ENCODE measurements at regions not wholly inside any gene's neighbourhood (a gene's known extent, or its start where the extent isn't known, plus 50 kb on each side); places are given as distances from the start of the nearest gene placed in this dataset.
A peak's percentile ranks its signal among the peaks of the same experiment; 100 is the strongest.

DNA sequence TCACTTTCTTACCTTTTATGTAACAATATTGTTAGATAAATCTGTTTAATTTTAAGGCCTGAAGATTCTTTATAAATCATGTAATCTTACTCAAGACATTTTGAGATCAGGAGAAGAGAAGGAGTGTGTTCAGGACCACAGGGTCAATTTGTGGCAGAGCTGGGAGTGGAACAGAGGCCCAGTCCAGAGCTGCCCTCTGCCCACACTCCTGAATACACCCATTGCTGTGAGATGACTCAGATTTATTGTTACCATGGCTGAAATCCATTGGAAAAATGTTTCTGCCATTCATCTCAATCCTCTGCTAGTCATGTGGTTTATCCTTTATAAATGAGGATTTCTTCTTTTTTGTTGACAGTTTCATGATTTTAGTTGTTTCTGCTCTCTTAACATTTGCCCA, 100.5 kb upstream of the STXBP6 start:
- ATAC-seq = no peak
- Histone ChIP-seq H3K27ac (no peak overlapping the region), H3K36me3 (no peaks in the 10 kb centered on the region), H3K9me3 (no peaks in the 10 kb centered on the region), H3K4me1 (no peaks in the 10 kb centered on the region), H3K4me3 (no peak overlapping the region), H3K27me3 (ENCODE audit: low read depth) (no peaks in the 10 kb centered on the region)
- intact Hi-C loops (cut with DNase I) = no loop called here
- no peak for DNase-seq
- TF ChIP-seq, protein P1, sequence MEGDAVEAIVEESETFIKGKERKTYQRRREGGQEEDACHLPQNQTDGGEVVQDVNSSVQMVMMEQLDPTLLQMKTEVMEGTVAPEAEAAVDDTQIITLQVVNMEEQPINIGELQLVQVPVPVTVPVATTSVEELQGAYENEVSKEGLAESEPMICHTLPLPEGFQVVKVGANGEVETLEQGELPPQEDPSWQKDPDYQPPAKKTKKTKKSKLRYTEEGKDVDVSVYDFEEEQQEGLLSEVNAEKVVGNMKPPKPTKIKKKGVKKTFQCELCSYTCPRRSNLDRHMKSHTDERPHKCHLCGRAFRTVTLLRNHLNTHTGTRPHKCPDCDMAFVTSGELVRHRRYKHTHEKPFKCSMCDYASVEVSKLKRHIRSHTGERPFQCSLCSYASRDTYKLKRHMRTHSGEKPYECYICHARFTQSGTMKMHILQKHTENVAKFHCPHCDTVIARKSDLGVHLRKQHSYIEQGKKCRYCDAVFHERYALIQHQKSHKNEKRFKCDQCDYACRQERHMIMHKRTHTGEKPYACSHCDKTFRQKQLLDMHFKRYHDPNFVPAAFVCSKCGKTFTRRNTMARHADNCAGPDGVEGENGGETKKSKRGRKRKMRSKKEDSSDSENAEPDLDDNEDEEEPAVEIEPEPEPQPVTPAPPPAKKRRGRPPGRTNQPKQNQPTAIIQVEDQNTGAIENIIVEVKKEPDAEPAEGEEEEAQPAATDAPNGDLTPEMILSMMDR (IDR thresholded peaks at IDR 0.05) = no peak

DNA sequence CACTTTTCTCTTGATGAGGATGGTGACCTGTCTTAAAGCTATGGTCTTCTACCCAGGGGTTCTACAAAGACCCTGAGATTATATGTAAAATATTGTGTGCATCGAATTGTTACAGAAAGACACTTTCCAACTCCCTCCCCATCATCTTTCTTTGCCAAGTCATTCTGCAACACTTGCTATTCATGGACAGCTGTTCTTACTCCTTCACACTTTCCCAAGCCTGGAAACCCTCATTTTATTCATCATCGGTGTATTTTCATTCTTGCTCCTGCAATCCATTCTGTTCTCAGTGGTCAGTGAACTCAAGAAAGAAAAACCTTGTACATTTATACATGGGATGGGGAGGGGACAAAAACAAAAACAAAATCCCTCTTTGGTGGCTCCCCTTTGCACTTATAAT, 90.5 kb upstream of the STXBP6 start:
- Histone ChIP-seq H3K4me3 (no peak overlapping the region), H3K36me3 (no peaks in the 10 kb centered on the region), H3K9me3 (no peaks in the 10 kb centered on the region), H3K4me1 (no peaks in the 10 kb centered on the region), H3K27me3 (ENCODE audit: low read depth) (peaks cover 10% of the 10 kb centered on the region), H3K27ac (no peak overlapping the region)
- ATAC-seq (no peak), DNase-seq (no peak)
- intact Hi-C loops (cut with DNase I) = no loop called here
- TF ChIP-seq, protein P1 (IDR thresholded peaks at IDR 0.05) = no peak

DNA sequence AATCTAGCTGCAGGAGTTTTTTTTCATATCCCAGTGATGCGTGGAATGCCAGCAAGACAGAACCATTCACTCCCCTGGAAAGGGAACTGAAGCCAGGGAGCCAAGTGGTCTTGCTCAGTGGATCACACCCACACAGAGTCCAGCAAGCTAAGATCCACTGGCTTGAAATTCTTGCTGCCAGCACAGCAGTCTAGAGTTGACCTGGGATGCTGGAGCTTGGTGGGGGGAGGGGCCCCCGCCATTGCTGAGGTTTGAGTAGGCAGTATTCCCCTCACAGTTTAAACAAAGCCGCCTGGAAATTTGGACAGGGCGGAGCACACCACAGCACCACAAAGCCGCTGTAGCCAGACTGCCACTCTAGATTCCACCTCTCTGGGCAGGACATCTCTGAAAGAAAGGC, 86.9 kb upstream of the STXBP6 start:
- TF ChIP-seq, protein P1 (IDR thresholded peaks at IDR 0.05) = no peak
- intact Hi-C loops (cut with DNase I) = loop anchor here (10.0 kb wide), 1 partner anchor 332 kb away; no protein-coding TSS in a partner anchor
- Histone ChIP-seq H3K27me3 (ENCODE audit: low read depth) (peaks cover 10% of the 10 kb centered on the region), H3K4me3 (no peak overlapping the region), H3K9me3 (no peaks in the 10 kb centered on the region), H3K27ac (no peak overlapping the region), H3K36me3 (no peaks in the 10 kb centered on the region), H3K4me1 (peaks cover 3% of the 10 kb centered on the region)
- DNase-seq (no peak), ATAC-seq (no peak)

DNA sequence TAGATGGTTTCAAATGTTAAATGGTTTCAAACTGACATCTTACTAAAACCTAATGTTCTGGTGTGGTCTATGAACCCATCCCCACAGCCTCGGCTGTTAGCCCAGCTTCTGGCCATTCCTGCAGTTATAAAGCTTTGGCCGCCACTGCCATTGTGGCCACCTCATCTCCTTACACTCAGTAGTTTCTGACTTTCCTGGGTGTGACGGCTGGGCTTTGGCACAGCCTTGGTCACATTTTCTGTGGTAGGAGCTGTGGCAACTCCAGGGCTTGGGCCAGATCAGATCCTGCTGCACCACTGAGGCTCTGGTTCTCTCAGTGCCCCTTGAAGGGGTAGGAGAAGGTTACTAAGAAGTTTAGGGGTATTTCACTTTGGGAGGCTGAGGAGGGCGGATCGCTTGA, 84.2 kb upstream of the STXBP6 start:
- no peak for ATAC-seq
- Histone ChIP-seq H3K4me3 (no peak overlapping the region), H3K36me3 (no peaks in the 10 kb centered on the region), H3K27me3 (ENCODE audit: low read depth) (peaks cover 10% of the 10 kb centered on the region), H3K27ac (no peak overlapping the region), H3K9me3 (no peaks in the 10 kb centered on the region), H3K4me1 (peaks cover 3% of the 10 kb centered on the region)
- no peak for DNase-seq
- intact Hi-C loops (cut with DNase I) = loop anchor here (10.0 kb wide), 1 partner anchor 329 kb away; no protein-coding TSS in a partner anchor
- TF ChIP-seq, protein P1 (IDR thresholded peaks at IDR 0.05) = no peak

DNA sequence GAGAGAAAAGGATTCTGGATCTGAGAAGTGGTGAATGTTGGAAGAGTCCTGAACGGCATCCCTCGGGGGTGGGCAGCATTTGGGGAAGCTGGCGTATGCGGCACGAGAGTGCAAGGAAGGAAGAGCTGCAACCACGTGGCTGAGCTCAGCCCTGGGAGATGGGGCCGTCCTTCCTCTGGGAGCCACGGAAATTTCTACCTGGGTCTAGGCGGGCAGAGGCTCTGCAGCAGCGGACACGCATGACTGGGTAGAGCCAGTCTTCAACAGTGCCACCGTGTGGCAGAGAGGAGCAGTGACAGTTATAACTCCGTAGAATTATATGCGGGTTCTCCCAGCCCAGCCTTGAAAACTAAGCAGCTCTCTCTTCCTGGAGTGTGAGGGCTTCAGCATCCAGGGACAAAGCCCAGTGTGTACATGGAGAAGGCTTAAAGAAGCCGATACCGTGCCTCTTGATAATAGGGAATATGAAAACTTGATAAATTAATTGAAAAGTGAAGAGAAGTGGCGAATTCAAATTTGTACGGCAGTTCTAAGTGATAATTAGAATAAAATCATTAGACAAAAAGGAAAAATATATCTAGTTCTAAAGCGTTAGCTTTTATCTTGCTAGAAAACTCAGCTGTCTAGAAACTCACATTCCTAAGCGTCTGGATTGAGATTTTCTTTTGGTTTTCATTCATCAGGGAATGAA, 82.9 kb upstream of the STXBP6 start:
- DNase-seq (peak; percentile 66), ATAC-seq (peak; percentile 94 to 96)
- Histone ChIP-seq H3K4me3 (no peak overlapping the region), H3K36me3 (no peaks in the 10 kb centered on the region), H3K9me3 (no peaks in the 10 kb centered on the region), H3K27me3 (ENCODE audit: low read depth) (peaks cover 10% of the 10 kb centered on the region), H3K27ac (no peak overlapping the region), H3K4me1 (peaks cover 3% of the 10 kb centered on the region)
- intact Hi-C loops (cut with DNase I) = loop anchor here (10.0 kb wide), 1 partner anchor 328 kb away; no protein-coding TSS in a partner anchor
- TF ChIP-seq, protein P1 (IDR thresholded peaks at IDR 0.05) = peak; percentile 85
